GM12878 (cell line): ENCODE measurements at regions not wholly inside any gene's neighbourhood (a gene's known extent, or its start where the extent isn't known, plus 50 kb on each side); places are given as distances from the start of the nearest gene placed in this dataset.

Experiments used
- ATAC-seq: fragments of 200-7000 bp; cut with Tn5 transposase; 3 replicates; pipeline ENCODE4 v1.9.1; 2020; ENCODE audit warnings: mild to moderate bottlenecking, moderate library complexity
- BruUV-seq: library from RNA; stranded (reverse); fragments of 400-500 nt; replicated peaks from 2 replicates; lab custom pipeline; 2021; lab: Mats Ljungman, UMichigan
- CTCF ChIA-PET: fragments of 300-600 bp; sonication (Branson Sonifier 250); formaldehyde crosslinking; extraction: SDS; loops from one replicate; lab custom pipeline; 2021; ENCODE audit warnings: inconsistent platforms; lab: Yijun Ruan, JAX
- POLR2A ChIA-PET: fragments of 350-600 bp; formaldehyde crosslinking; extraction: SDS; loops from one replicate; lab custom pipeline; 2021; ENCODE audit warnings: inconsistent platforms; lab: Charles Lee
- RAD21 ChIA-PET: fragments of 300-600 bp; sonication (Branson Sonifier 250); formaldehyde crosslinking; loops from one replicate; lab custom pipeline; 2023; ENCODE audit warnings: antibody characterized with exemption; ENCODE audit not compliant: unreplicated experiment; lab: Charles Lee
- SMC1A ChIA-PET: fragments of 300-600 bp; sonication (Branson Sonifier 250); formaldehyde crosslinking; loops from one replicate; lab custom pipeline; 2023; ENCODE audit not compliant: unreplicated experiment, uncharacterized antibody; lab: Charles Lee
- DNase-seq: peaks from one replicate; pipeline ENCODE4 v3.0.0-alpha.2; 2011; ENCODE audit warnings: low read depth, low spot score
- FAIRE-seq: peaks from 3 replicates; lab custom pipeline; 2011; peaks lifted over from hg19 to GRCh38; lab: Jason Lieb, UNC
- H2AFZ ChIP-seq: 2 replicates; pipeline ENCODE4 v1.6.0; 2011; ENCODE audit warnings: low read depth, low read length, control low read depth; ENCODE audit not compliant: control insufficient read depth
- H3K27ac ChIP-seq: 2 replicates; pipeline ENCODE4 v1.5.1; 2011; ENCODE audit warnings: control low read depth; ENCODE audit not compliant: control insufficient read depth, insufficient read depth
- H3K27me3 ChIP-seq, 2 experiments: replicated peaks in 1 of 2; 2 replicates each; pipeline versions ENCODE4 v1.6.0 to v1.6.1; 2011; ENCODE audit warnings: low read length in 1 of 2; ENCODE audit not compliant: control insufficient read depth in 2 of 2, insufficient read depth in 2 of 2
- H3K36me3 ChIP-seq, 2 experiments: 2 replicates each; pipeline ENCODE4 v1.5.1; 2011; ENCODE audit warnings: low read length in 1 of 2; ENCODE audit not compliant: control insufficient read depth in 2 of 2, insufficient read depth in 2 of 2
- H3K4me1 ChIP-seq: 2 replicates; pipeline ENCODE4 v1.6.1; 2011; ENCODE audit warnings: mild to moderate bottlenecking, low read length, moderate library complexity, mixed read lengths; ENCODE audit not compliant: control insufficient read depth, insufficient read depth
- H3K4me2 ChIP-seq: 2 replicates; pipeline ENCODE4 v1.6.0; 2011; ENCODE audit warnings: control low read depth; ENCODE audit not compliant: control insufficient read depth, insufficient read depth
- H3K4me3 ChIP-seq: fragments of 200-600 bp; sonication (generic); 2 replicates; pipeline ENCODE4 v1.5.1; 2016
- H3K79me2 ChIP-seq: 2 replicates; pipeline ENCODE4 v1.6.0; 2011; ENCODE audit warnings: low read length; ENCODE audit not compliant: control insufficient read depth, insufficient read depth
- H3K9ac ChIP-seq: 2 replicates; pipeline ENCODE4 v1.8.0; 2011; ENCODE audit warnings: low read length, control low read depth, mixed read lengths; ENCODE audit not compliant: control insufficient read depth, insufficient read depth
- H3K9me3 ChIP-seq: replicated peaks from 3 replicates; pipeline ENCODE4 v1.5.1; 2011; ENCODE audit warnings: mild to moderate bottlenecking, low read length; ENCODE audit not compliant: control insufficient read depth, insufficient read depth
- H4K20me1 ChIP-seq: 2 replicates; pipeline ENCODE4 v1.6.0; 2011; ENCODE audit not compliant: control insufficient read depth, insufficient read depth
- BCL11A ChIP-seq: IDR thresholded peaks from 2 replicates; pipeline ENCODE4 v1.6.1; 2011; ENCODE audit warnings: low read depth, low read length
- CTCF ChIP-seq, 3 experiments: IDR thresholded peaks in 2 of 3; conservative IDR thresholded peaks in 1 of 3; 2 replicates each; pipeline ENCODE4 v1.5.1; 2011; ENCODE audit warnings: low read depth in 3 of 3, low read length in 3 of 3, mild to moderate bottlenecking in 3 of 3, control low read depth in 2 of 3, moderate library complexity in 2 of 3, inconsistent platforms in 1 of 3, mixed read lengths in 1 of 3; ENCODE audit not compliant: control insufficient read depth in 2 of 3, insufficient read depth in 1 of 3; ENCODE audit errors: extremely low read depth in 1 of 3
- IKZF1 ChIP-seq: fragments of 450-650 bp; conservative IDR thresholded peaks from 2 replicates; pipeline ENCODE4 v1.6.1; 2017; ENCODE audit warnings: antibody characterized with exemption, mild to moderate bottlenecking
- JUND ChIP-seq: IDR thresholded peaks from 2 replicates; pipeline ENCODE4 v1.6.1; 2012; ENCODE audit warnings: low read depth, mild to moderate bottlenecking, low read length, improper control_type of control experiment, moderate library complexity
- LARP7 ChIP-seq: fragments of 450-650 bp; IDR thresholded peaks from 2 replicates; pipeline ENCODE4 v1.6.1; 2017; ENCODE audit warnings: mild to moderate bottlenecking
- RB1 ChIP-seq: fragments of 450-650 bp; formaldehyde crosslinking; IDR thresholded peaks from 2 replicates; pipeline ENCODE4 v1.6.1; 2017; ENCODE audit warnings: mild to moderate bottlenecking, borderline replicate concordance
- SMC3 ChIP-seq: IDR thresholded peaks from 2 replicates; pipeline ENCODE4 v1.6.1; 2011; ENCODE audit warnings: low read length, improper control_type of control experiment, borderline replicate concordance
- SUPT20H ChIP-seq: IDR thresholded peaks from 2 replicates; pipeline ENCODE4 v1.6.1; 2011; ENCODE audit warnings: low read depth, mild to moderate bottlenecking, low read length, moderate library complexity, borderline replicate concordance; ENCODE audit not compliant: control insufficient read depth
- TCF12 ChIP-seq: IDR thresholded peaks from 2 replicates; pipeline ENCODE4 v1.6.1; 2011; ENCODE audit warnings: low read depth, mild to moderate bottlenecking, low read length
- TCF7 ChIP-seq: IDR thresholded peaks from 2 replicates; pipeline ENCODE4 v1.6.1; 2014; ENCODE audit warnings: antibody characterized with exemption, borderline replicate concordance
- YY1 ChIP-seq: IDR thresholded peaks from 2 replicates; pipeline ENCODE4 v1.6.1; 2011; ENCODE audit warnings: low read depth, mild to moderate bottlenecking, low read length
- ZBTB33 ChIP-seq: fragments of 450-650 bp; IDR thresholded peaks from 2 replicates; pipeline ENCODE4 v1.6.1; 2017; ENCODE audit warnings: mild to moderate bottlenecking
- ZNF217 ChIP-seq: fragments of 450-650 bp; IDR thresholded peaks from 2 replicates; pipeline ENCODE4 v1.6.1; 2017; ENCODE audit warnings: antibody characterized with exemption, mild to moderate bottlenecking
- ZNF592 ChIP-seq: fragments of 450-650 bp; IDR thresholded peaks from 2 replicates; pipeline ENCODE4 v1.6.1; 2017; ENCODE audit warnings: mild to moderate bottlenecking, moderate library complexity
- WGBS: methylation state at CpG from one replicate; pipeline ENCODE4 v1.1.6; 2016; ENCODE audit warnings: low lambda C conversion rate; ENCODE audit not compliant: insufficient replicate concordance, insufficient coverage; ENCODE audit errors: missing lambda C conversion rate; 5-methylcytosine and 5-hydroxymethylcytosine counted together
- in situ Hi-C: fragments of 300-500 bp; cut with MboI; formaldehyde crosslinking; loops from 9 replicates; pipeline ENCODE4 v1.14.3; 2018; ENCODE audit warnings: mixed read lengths
- intact Hi-C: fragments of 100-400 bp; cut with micrococcal nuclease; formaldehyde crosslinking; loops from one replicate; pipeline ENCODE4 v1.14.2; 2022; ENCODE audit not compliant: unreplicated experiment

GRCh38 chr6:170068496-170068895 lies 222.4 kb downstream of the DLL1 start (continued):
- TF ChIP-seq RB1 = no peak
- TF ChIP-seq LARP7 = no peak
- no peak for TF ChIP-seq ZNF217
- TF ChIP-seq TCF12 = no peak
- no peak for TF ChIP-seq TCF7
- TF ChIP-seq, all 136 proteins: peak for 0

GRCh38 chr6:170067923-170068360 lies 222.9 kb downstream of the DLL1 start:
- 12% methylated on average over 12 of the region's 12 CpGs for WGBS
- no peak overlapping the region for H3K4me3 ChIP-seq
- H3K9me3 ChIP-seq = no peaks in the 10 kb centered on the region; the same call in 2 of the 3 replicates
- SMC1A ChIA-PET = no interaction called here
- DNase-seq (no peak), FAIRE-seq (no peak), ATAC-seq (no peak)
- no peaks in the 10 kb centered on the region for H3K4me1 ChIP-seq
- in situ Hi-C loops (no loop called here), intact Hi-C loops (no loop called here)
- BruUV-seq = no TSS peak
- RAD21 ChIA-PET = no interaction called here
- no peaks in the 10 kb centered on the region for H3K36me3 ChIP-seq
- H3K9ac ChIP-seq = no peak overlapping the region
- no peaks in the 10 kb centered on the region for H3K79me2 ChIP-seq
- no peak overlapping the region for H3K4me2 ChIP-seq
- no peaks in the 10 kb centered on the region for H4K20me1 ChIP-seq
- CTCF ChIA-PET = no interaction called here
- POLR2A ChIA-PET = no interaction called here
- H2AFZ ChIP-seq = no peak overlapping the region
- no peaks in the 10 kb centered on the region for H3K27me3 ChIP-seq
- no peak overlapping the region for H3K27ac ChIP-seq
- TF ChIP-seq CTCF (IDR thresholded peaks at IDR 0.05 in 2 of 3, conservative IDR thresholded peaks at IDR 0.05 in 1 of 3; ENCODE audit: control insufficient read depth in 2 of 3, extremely low read depth in 1 of 3, insufficient read depth in 1 of 3, low read depth in 3 of 3, low read length in 3 of 3) (no peak), ZBTB33 (no peak), BCL11A (no peak), ZNF592 (no peak), SMC3 (no peak), JUND (no peak), SUPT20H (no peak), IKZF1 (no peak), YY1 (no peak)
